Nephron progenitor cell (in vitro differentiated cells): ENCODE measurements at regions not wholly inside any gene's neighbourhood (a gene's known extent, or its start where the extent isn't known, plus 50 kb on each side); places are given as distances from the start of the nearest gene placed in this dataset.

Experiments
- DNase-seq: peaks from one replicate; pipeline ENCODE4 v3.0.0; 2021
- H3K27ac Mint-ChIP-seq: 2 replicates; pipeline ENCODE4 v1.8.0; 2021; ENCODE audit warnings: mild to moderate bottlenecking, moderate library complexity, mixed read lengths
- H3K27me3 Mint-ChIP-seq: 2 replicates; pipeline ENCODE4 v1.8.0; 2021; ENCODE audit warnings: mild to moderate bottlenecking, low read depth, mixed read lengths; ENCODE audit not compliant: poor library complexity
- H3K36me3 Mint-ChIP-seq: 2 replicates; pipeline ENCODE4 v1.8.0; 2021; ENCODE audit warnings: low read depth, mixed read lengths
- H3K4me1 Mint-ChIP-seq: 2 replicates; pipeline ENCODE4 v1.8.0; 2021; ENCODE audit warnings: mixed read lengths
- H3K4me3 Mint-ChIP-seq: 2 replicates; pipeline ENCODE4 v1.8.0; 2021; ENCODE audit warnings: mild to moderate bottlenecking, moderate library complexity, mixed read lengths
- H3K9me3 Mint-ChIP-seq: 2 replicates; pipeline ENCODE4 v1.8.0; 2021; ENCODE audit warnings: mild to moderate bottlenecking, moderate library complexity, mixed read lengths
- CTCF ChIP-seq: fragments of 200-600 bp; sonication (generic); IDR thresholded peaks from 2 replicates; pipeline ENCODE4 v1.5.0; 2021; ENCODE audit warnings: antibody characterized with exemption

GRCh38 chr18:7169601-7170000 lies 52.0 kb upstream of the LAMA1 start:
- no peak for DNase-seq
- H3K27me3 Mint-ChIP-seq, result peaks cover 4% of the 10 kb centered on the region
- no peaks in the 10 kb centered on the region for H3K9me3 Mint-ChIP-seq
- H3K27ac Mint-ChIP-seq, result no peak overlapping the region
- H3K4me1 Mint-ChIP-seq, result peaks cover 22% of the 10 kb centered on the region
- no peaks in the 10 kb centered on the region for H3K36me3 Mint-ChIP-seq
- no peak for TF ChIP-seq CTCF
- H3K4me3 Mint-ChIP-seq, result no peak overlapping the region

- H3K4me3 Mint-ChIP-seq, result no peak overlapping the region
- peaks cover 22% of the 10 kb centered on the region for H3K4me1 Mint-ChIP-seq
- no peak overlapping the region for H3K27ac Mint-ChIP-seq
- no peaks in the 10 kb centered on the region for H3K36me3 Mint-ChIP-seq
- DNase-seq, result no peak
- no peak for TF ChIP-seq CTCF
- H3K9me3 Mint-ChIP-seq, result no peaks in the 10 kb centered on the region
- H3K27me3 Mint-ChIP-seq, result peaks cover 12% of the 10 kb centered on the region
Measured at GRCh38 chr18:7168408-7168807, 50.8 kb upstream of the LAMA1 start.
